ENCODE measurements at regions not wholly inside any gene's neighbourhood (a gene's known extent, or its start where the extent isn't known, plus 50 kb on each side); places are given as distances from the start of the nearest gene placed in this dataset.

GRCh38 chr12:11961686-11962085 is 109.1 kb upstream of the BCL2L14 start:
- in situ Hi-C loops (cut with HindIII; ENCODE audit: low pct_unique_long_range_greater_than_20kb, low sequenced_read_pairs) (no loop called here), intact Hi-C loops (cut with micrococcal nuclease; ENCODE audit: unreplicated experiment) (no loop called here)
- Histone ChIP-seq H3K27me3 (ENCODE audit: control insufficient read depth, insufficient read depth, low read length) (no peaks in the 10 kb centered on the region), H3K9me3 (ENCODE audit: control insufficient read depth, insufficient read depth, low read depth, low read length) (no peaks in the 10 kb centered on the region), H3K27ac (ENCODE audit: low read length) (no peak overlapping the region), H3K4me1 (ENCODE audit: control insufficient read depth, insufficient read depth, low read length) (no peaks in the 10 kb centered on the region; the same call in 1 of the 2 replicates), H3K4me3 (ENCODE audit: low read depth in 2 of 2, low read length in 2 of 2) (no peak overlapping the region), H3K36me3 (ENCODE audit: control insufficient read depth, insufficient read depth, low read length) (no peaks in the 10 kb centered on the region)
- TF ChIP-seq POLR2AphosphoS5 (IDR thresholded peaks at IDR 0.05; ENCODE audit: low read depth, low read length) (no peak), REST (IDR thresholded peaks at IDR 0.05; ENCODE audit: insufficient read depth in 1 of 2, low read depth in 2 of 2, low read length in 1 of 2) (no peak), SIN3A (IDR thresholded peaks at IDR 0.05; ENCODE audit: borderline replicate concordance, insufficient read depth, low read depth, low read length) (no peak), TCF7L2 (IDR thresholded peaks at IDR 0.05; ENCODE audit: low read depth, low read length) (no peak)
- TF ChIP-seq, protein P1, sequence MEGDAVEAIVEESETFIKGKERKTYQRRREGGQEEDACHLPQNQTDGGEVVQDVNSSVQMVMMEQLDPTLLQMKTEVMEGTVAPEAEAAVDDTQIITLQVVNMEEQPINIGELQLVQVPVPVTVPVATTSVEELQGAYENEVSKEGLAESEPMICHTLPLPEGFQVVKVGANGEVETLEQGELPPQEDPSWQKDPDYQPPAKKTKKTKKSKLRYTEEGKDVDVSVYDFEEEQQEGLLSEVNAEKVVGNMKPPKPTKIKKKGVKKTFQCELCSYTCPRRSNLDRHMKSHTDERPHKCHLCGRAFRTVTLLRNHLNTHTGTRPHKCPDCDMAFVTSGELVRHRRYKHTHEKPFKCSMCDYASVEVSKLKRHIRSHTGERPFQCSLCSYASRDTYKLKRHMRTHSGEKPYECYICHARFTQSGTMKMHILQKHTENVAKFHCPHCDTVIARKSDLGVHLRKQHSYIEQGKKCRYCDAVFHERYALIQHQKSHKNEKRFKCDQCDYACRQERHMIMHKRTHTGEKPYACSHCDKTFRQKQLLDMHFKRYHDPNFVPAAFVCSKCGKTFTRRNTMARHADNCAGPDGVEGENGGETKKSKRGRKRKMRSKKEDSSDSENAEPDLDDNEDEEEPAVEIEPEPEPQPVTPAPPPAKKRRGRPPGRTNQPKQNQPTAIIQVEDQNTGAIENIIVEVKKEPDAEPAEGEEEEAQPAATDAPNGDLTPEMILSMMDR (IDR thresholded peaks at IDR 0.05): no peak
- ATAC-seq (no peak), DNase-seq (ENCODE audit: low read depth, low spot score) (no peak)
- ChIA-PET POLR2A (interaction anchor here (0.8 kb wide), 1 partner anchor 34 kb away, joined by 3 read pairs; no protein-coding TSS in a partner anchor), CTCF (no interaction called here)
- no TSS peak for BruUV-seq (replicated peaks)

DNA sequence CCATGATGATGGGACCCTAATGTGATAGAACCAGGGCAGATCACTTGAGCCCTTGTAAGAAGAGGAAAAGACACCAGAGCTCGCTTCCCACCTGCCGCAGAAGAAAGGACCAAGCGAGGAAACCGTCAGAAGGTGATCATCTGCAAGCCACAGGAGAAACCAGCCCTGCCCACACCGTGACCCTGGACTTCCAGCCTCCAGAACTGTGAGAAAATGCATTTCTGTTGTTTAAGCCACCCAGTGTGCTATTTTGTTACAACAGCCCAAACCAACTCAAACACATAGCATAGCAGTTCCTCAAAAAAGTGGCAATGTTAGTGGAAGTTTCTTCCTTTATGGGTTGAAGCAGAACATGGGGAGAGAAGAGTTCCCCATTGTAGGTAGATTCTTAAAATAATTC is 107.9 kb upstream of the BCL2L14 start:
- H3K36me3 ChIP-seq (ENCODE audit: control insufficient read depth, insufficient read depth, low read length): no peaks in the 10 kb centered on the region
- intact Hi-C loops (cut with micrococcal nuclease; ENCODE audit: unreplicated experiment) (no loop called here), in situ Hi-C loops (cut with HindIII; ENCODE audit: low pct_unique_long_range_greater_than_20kb, low sequenced_read_pairs) (no loop called here)
- DNase-seq (ENCODE audit: low read depth, low spot score) (no peak), ATAC-seq (no peak)
- ChIA-PET CTCF (no interaction called here), POLR2A (no interaction called here)
- H3K27me3 ChIP-seq (ENCODE audit: control insufficient read depth, insufficient read depth, low read length): no peaks in the 10 kb centered on the region
- H3K4me1 ChIP-seq (ENCODE audit: control insufficient read depth, insufficient read depth, low read length): no peaks in the 10 kb centered on the region; the same call in 1 of the 2 replicates
- no TSS peak for BruUV-seq (replicated peaks)
- no peak for TF ChIP-seq REST (IDR thresholded peaks at IDR 0.05; ENCODE audit: insufficient read depth in 1 of 2, low read depth in 2 of 2, low read length in 1 of 2)
- TF ChIP-seq SIN3A (IDR thresholded peaks at IDR 0.05; ENCODE audit: borderline replicate concordance, insufficient read depth, low read depth, low read length): no peak
- TF ChIP-seq, protein P1 (IDR thresholded peaks at IDR 0.05): no peak
- TF ChIP-seq TCF7L2 (IDR thresholded peaks at IDR 0.05; ENCODE audit: low read depth, low read length): no peak
- no peak for TF ChIP-seq POLR2AphosphoS5 (IDR thresholded peaks at IDR 0.05; ENCODE audit: low read depth, low read length)
- no peak overlapping the region for H3K4me3 ChIP-seq (ENCODE audit: low read depth in 2 of 2, low read length in 2 of 2)
- H3K9me3 ChIP-seq (ENCODE audit: control insufficient read depth, insufficient read depth, low read depth, low read length): no peaks in the 10 kb centered on the region
- H3K27ac ChIP-seq (ENCODE audit: low read length): no peak overlapping the region

Data from Panc1 (cell line).